IMR-90 (cell line): ENCODE measurements at regions not wholly inside any gene's neighbourhood (a gene's known extent, or its start where the extent isn't known, plus 50 kb on each side); places are given as distances from the start of the nearest gene placed in this dataset.

Source experiments
- ATAC-seq: fragments of 200-7000 bp; cut with Tn5 transposase; 2 replicates; pipeline ENCODE4 v1.9.1; 2020; ENCODE audit warnings: low read depth, mild to moderate bottlenecking, moderate library complexity
- BruUV-seq: library from RNA; stranded (reverse); fragments of 400-500 nt; replicated peaks from 2 replicates; lab custom pipeline; 2021; lab: Mats Ljungman, UMichigan
- CTCF ChIA-PET: fragments of 300-600 bp; formaldehyde crosslinking; extraction: SDS; loops from one replicate; lab custom pipeline; 2021; ENCODE audit warnings: antibody characterized with exemption; lab: Yijun Ruan, JAX
- POLR2A ChIA-PET: fragments of 300-600 bp; sonication (Branson Sonifier 250); formaldehyde crosslinking; loops from one replicate; lab custom pipeline; 2022; ENCODE audit warnings: antibody characterized with exemption; ENCODE audit not compliant: unreplicated experiment; lab: Charles Lee
- DNase-seq: peaks from one replicate; pipeline ENCODE4 v3.0.0; 2013
- H2AFZ ChIP-seq: replicated peaks from 2 replicates; pipeline ENCODE3; 2013; ENCODE audit warnings: low read length, mild to moderate bottlenecking; ENCODE audit not compliant: poor library complexity
- H2AK5ac ChIP-seq: 2 replicates; pipeline ENCODE4 v1.6.1; 2013; ENCODE audit warnings: low read depth, low read length, inconsistent platforms
- H2AK9ac ChIP-seq: replicated peaks from 2 replicates; pipeline ENCODE3; 2013; ENCODE audit warnings: mild to moderate bottlenecking, low read depth, low read length, moderate library complexity; ENCODE audit not compliant: poor library complexity
- H2BK120ac ChIP-seq: 2 replicates; pipeline ENCODE4 v1.6.1; 2013; ENCODE audit warnings: low read depth, low read length, inconsistent platforms
- H2BK15ac ChIP-seq: 3 replicates; pipeline ENCODE4 v1.6.1; 2013; ENCODE audit warnings: low read depth, low read length, inconsistent platforms
- H2BK20ac ChIP-seq: 2 replicates; pipeline ENCODE4 v1.6.1; 2013; ENCODE audit warnings: low read depth, mild to moderate bottlenecking, inconsistent platforms, low read length, moderate library complexity
- H2BK5ac ChIP-seq: 2 replicates; pipeline ENCODE4 v1.6.1; 2013; ENCODE audit warnings: mild to moderate bottlenecking, low read depth, low read length, inconsistent platforms; ENCODE audit not compliant: poor library complexity, severe bottlenecking
- H3K14ac ChIP-seq: replicated peaks from 2 replicates; pipeline ENCODE4 v1.6.1; 2013; ENCODE audit warnings: low read depth, low read length, inconsistent platforms
- H3K18ac ChIP-seq: 2 replicates; pipeline ENCODE4 v1.6.1; 2013; ENCODE audit warnings: low read depth, low read length, control low read depth
- H3K23ac ChIP-seq: 2 replicates; pipeline ENCODE4 v1.6.1; 2013; ENCODE audit warnings: low read depth, low read length, inconsistent platforms
- H3K27ac ChIP-seq: 2 replicates; pipeline ENCODE4 v1.5.1; 2013; ENCODE audit warnings: mild to moderate bottlenecking, control low read depth, low read length; ENCODE audit not compliant: insufficient read depth
- H3K27me3 ChIP-seq: 2 replicates; pipeline ENCODE4 v1.6.1; 2013; ENCODE audit warnings: low read length; ENCODE audit not compliant: control insufficient read depth, insufficient read depth
- H3K36me3 ChIP-seq: 2 replicates; pipeline ENCODE4 v1.6.1; 2013; ENCODE audit warnings: low read length, mixed read lengths; ENCODE audit not compliant: control insufficient read depth, insufficient read depth
- H3K4ac ChIP-seq: 2 replicates; pipeline ENCODE4 v1.6.1; 2013; ENCODE audit warnings: low read depth, low read length, inconsistent platforms
- H3K4me1 ChIP-seq: 2 replicates; pipeline ENCODE4 v1.6.1; 2013; ENCODE audit warnings: low read length, mixed read lengths; ENCODE audit not compliant: control insufficient read depth, insufficient read depth
- H3K4me2 ChIP-seq: 2 replicates; pipeline ENCODE4 v1.6.1; 2013; ENCODE audit warnings: low read depth, mild to moderate bottlenecking, control low read depth, low read length, moderate library complexity
- H3K4me3 ChIP-seq: 2 replicates; pipeline ENCODE4 v1.5.1; 2013; ENCODE audit warnings: low read depth, mild to moderate bottlenecking, control low read depth, low read length, moderate library complexity; ENCODE audit not compliant: insufficient read depth
- H3K56ac ChIP-seq: 2 replicates; pipeline ENCODE4 v1.6.1; 2013; ENCODE audit warnings: low read length, inconsistent platforms; ENCODE audit not compliant: insufficient read depth; ENCODE audit errors: extremely low read depth
- H3K79me1 ChIP-seq, 2 experiments: 2 replicates each; pipeline ENCODE4 v1.6.1; 2013; ENCODE audit warnings: low read length in 2 of 2, inconsistent platforms in 1 of 2, low read depth in 1 of 2
- H3K9ac ChIP-seq: 2 replicates; pipeline ENCODE4 v1.6.1; 2013; ENCODE audit warnings: low read depth, low read length, control low read depth
- H3K9me1 ChIP-seq: 2 replicates; pipeline ENCODE4 v1.6.1; 2013; ENCODE audit warnings: low read length, inconsistent platforms; ENCODE audit not compliant: insufficient read depth
- H3K9me3 ChIP-seq: 2 replicates; pipeline ENCODE4 v1.6.1; 2013; ENCODE audit warnings: low read length; ENCODE audit not compliant: control insufficient read depth, insufficient read depth
- H4K20me1 ChIP-seq: 2 replicates; pipeline ENCODE4 v1.6.1; 2013; ENCODE audit warnings: low read length, inconsistent platforms; ENCODE audit not compliant: insufficient read depth
- H4K5ac ChIP-seq: 2 replicates; pipeline ENCODE4 v1.6.1; 2013; ENCODE audit warnings: mild to moderate bottlenecking, low read depth, low read length, control low read depth
- H4K8ac ChIP-seq, 2 experiments: 2 replicates each; pipeline ENCODE4 v1.6.1; 2013; ENCODE audit warnings: low read depth in 2 of 2, low read length in 2 of 2, control low read depth in 1 of 2, inconsistent platforms in 1 of 2
- H4K91ac ChIP-seq: 2 replicates; pipeline ENCODE4 v1.6.1; 2013; ENCODE audit warnings: low read depth, low read length, inconsistent platforms; ENCODE audit not compliant: insufficient read depth
- CHD1 ChIP-seq: IDR thresholded peaks from 2 replicates; pipeline ENCODE4 v1.6.1; 2012; ENCODE audit warnings: low read depth, low read length, improper control_type of control experiment
- FOS ChIP-seq: fragments of 150-350 bp; IDR thresholded peaks from 2 replicates; pipeline ENCODE4 v1.6.1; 2016; ENCODE audit warnings: low read depth, low read length
- MAZ ChIP-seq: IDR thresholded peaks from 2 replicates; pipeline ENCODE4 v1.6.1; 2012; ENCODE audit warnings: low read depth, mild to moderate bottlenecking, low read length, improper control_type of control experiment, moderate library complexity, borderline replicate concordance
- RAD21 ChIP-seq: IDR thresholded peaks from 2 replicates; pipeline ENCODE4 v1.6.1; 2012; ENCODE audit warnings: low read length, improper control_type of control experiment
- RCOR1 ChIP-seq: IDR thresholded peaks from 2 replicates; pipeline ENCODE4 v1.6.1; 2012; ENCODE audit warnings: mild to moderate bottlenecking, low read length, improper control_type of control experiment; ENCODE audit not compliant: insufficient replicate concordance
- RFX5 ChIP-seq: IDR thresholded peaks from 2 replicates; pipeline ENCODE4 v1.8.0; 2012; ENCODE audit warnings: low read depth, mild to moderate bottlenecking, low read length, moderate library complexity
- SMC3 ChIP-seq: fragments of 150-350 bp; IDR thresholded peaks from 2 replicates; pipeline ENCODE4 v1.6.1; 2016; ENCODE audit warnings: low read depth, mild to moderate bottlenecking, antibody characterized with exemption, low read length, moderate library complexity
- WGBS, 2 experiments: methylation state at CpG; one replicate each; pipeline versions ENCODE4 v1.1.5 to v1.1.7; 2013; ENCODE audit warnings: missing lambda C conversion rate in 2 of 2; ENCODE audit not compliant: insufficient read length in 1 of 2; ENCODE audit errors: extremely low coverage in 2 of 2; 5-methylcytosine and 5-hydroxymethylcytosine counted together
- dilution Hi-C: fragments of 300-500 bp; cut with HindIII; formaldehyde crosslinking; loops from one replicate; pipeline ENCODE4 v1.14.3; 2018; ENCODE audit warnings: low sequenced_read_pairs; ENCODE audit not compliant: unreplicated experiment
- in situ Hi-C: fragments of 300-500 bp; cut with MboI; formaldehyde crosslinking; loops from 3 replicates; pipeline ENCODE4 v1.14.3; 2019; ENCODE audit warnings: low sequenced_read_pairs, inconsistent platforms, mixed read lengths
- intact Hi-C: fragments of 100-400 bp; cut with micrococcal nuclease; formaldehyde crosslinking; loops from 2 replicates; pipeline ENCODE4 v1.10.0; 2022
- TF ChIP-seq, protein P1 (sequence below): conservative IDR thresholded peaks from 2 replicates; pipeline ENCODE4 v1.5.1; 2012; ENCODE audit warnings: mild to moderate bottlenecking, low read depth, low read length, improper control_type of control experiment
- TF ChIP-seq, protein P2 (sequence below): fragments of 150-350 bp; IDR thresholded peaks from 2 replicates; pipeline ENCODE4 v1.6.1; 2016; ENCODE audit warnings: low read depth, mild to moderate bottlenecking, low read length, moderate library complexity, borderline replicate concordance

DNA sequence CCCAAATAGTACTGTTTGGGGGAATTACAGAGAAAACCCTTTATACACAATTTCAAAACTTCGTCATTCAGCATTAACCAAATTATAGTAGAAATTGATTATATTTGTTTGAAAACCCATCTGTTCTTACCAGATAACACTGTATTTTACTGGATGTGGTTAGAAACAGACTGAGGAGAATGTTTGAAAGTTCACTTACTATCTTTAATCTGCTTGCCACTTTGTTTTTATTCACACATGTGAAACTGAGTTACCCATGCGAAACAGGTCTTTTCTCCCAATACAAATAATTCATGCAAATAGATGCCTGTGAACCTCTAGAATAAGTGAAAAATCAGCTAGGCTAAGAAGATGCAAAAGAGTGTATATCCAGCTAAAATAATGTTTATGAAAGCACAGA lies 177.5 kb downstream of the NAA11 start:
- Histone ChIP-seq H3K14ac (no peak overlapping the region), H3K4me3 (no peak overlapping the region), H4K8ac (no peak overlapping the region), H4K20me1 (no peaks in the 10 kb centered on the region), H3K9me3 (no peaks in the 10 kb centered on the region), H2AK5ac (no peak overlapping the region), H2BK20ac (no peak overlapping the region), H3K18ac (no peak overlapping the region), H3K79me1 (no peaks in the 10 kb centered on the region), H3K27me3 (no peaks in the 10 kb centered on the region), H3K27ac (no peak overlapping the region), H3K56ac (no peak overlapping the region), H2AFZ (no peak overlapping the region), H4K91ac (no peak overlapping the region), H3K9ac (no peak overlapping the region), H3K9me1 (no peaks in the 10 kb centered on the region), H3K4me1 (no peaks in the 10 kb centered on the region), H3K4me2 (no peak overlapping the region), H2BK15ac (no peak overlapping the region), H3K23ac (no peak overlapping the region), H3K36me3 (no peaks in the 10 kb centered on the region), H4K5ac (no peak overlapping the region), H2BK5ac (no peak overlapping the region), H2AK9ac (no peak overlapping the region), H3K4ac (no peak overlapping the region), H2BK120ac (no peak overlapping the region)
- dilution Hi-C loops, result no loop called here
- no peak for TF ChIP-seq RFX5
- no peak for TF ChIP-seq RCOR1
- no peak for TF ChIP-seq SMC3
- TF ChIP-seq CHD1, result no peak
- no peak for TF ChIP-seq MAZ
- TF ChIP-seq, protein P1, sequence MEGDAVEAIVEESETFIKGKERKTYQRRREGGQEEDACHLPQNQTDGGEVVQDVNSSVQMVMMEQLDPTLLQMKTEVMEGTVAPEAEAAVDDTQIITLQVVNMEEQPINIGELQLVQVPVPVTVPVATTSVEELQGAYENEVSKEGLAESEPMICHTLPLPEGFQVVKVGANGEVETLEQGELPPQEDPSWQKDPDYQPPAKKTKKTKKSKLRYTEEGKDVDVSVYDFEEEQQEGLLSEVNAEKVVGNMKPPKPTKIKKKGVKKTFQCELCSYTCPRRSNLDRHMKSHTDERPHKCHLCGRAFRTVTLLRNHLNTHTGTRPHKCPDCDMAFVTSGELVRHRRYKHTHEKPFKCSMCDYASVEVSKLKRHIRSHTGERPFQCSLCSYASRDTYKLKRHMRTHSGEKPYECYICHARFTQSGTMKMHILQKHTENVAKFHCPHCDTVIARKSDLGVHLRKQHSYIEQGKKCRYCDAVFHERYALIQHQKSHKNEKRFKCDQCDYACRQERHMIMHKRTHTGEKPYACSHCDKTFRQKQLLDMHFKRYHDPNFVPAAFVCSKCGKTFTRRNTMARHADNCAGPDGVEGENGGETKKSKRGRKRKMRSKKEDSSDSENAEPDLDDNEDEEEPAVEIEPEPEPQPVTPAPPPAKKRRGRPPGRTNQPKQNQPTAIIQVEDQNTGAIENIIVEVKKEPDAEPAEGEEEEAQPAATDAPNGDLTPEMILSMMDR, result no peak
- TF ChIP-seq RAD21, result no peak
- TF ChIP-seq, protein P2, sequence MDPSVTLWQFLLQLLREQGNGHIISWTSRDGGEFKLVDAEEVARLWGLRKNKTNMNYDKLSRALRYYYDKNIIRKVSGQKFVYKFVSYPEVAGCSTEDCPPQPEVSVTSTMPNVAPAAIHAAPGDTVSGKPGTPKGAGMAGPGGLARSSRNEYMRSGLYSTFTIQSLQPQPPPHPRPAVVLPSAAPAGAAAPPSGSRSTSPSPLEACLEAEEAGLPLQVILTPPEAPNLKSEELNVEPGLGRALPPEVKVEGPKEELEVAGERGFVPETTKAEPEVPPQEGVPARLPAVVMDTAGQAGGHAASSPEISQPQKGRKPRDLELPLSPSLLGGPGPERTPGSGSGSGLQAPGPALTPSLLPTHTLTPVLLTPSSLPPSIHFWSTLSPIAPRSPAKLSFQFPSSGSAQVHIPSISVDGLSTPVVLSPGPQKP, result no peak
- TF ChIP-seq FOS, result no peak
- no peak for ATAC-seq
- ChIA-PET POLR2A (no interaction called here), CTCF (no interaction called here)
- no peak for DNase-seq
- WGBS, 2 experiments, result no CpG with 5 or more reads among the region's 2 CpGs
- in situ Hi-C loops, result no loop called here
- no TSS peak for BruUV-seq
- intact Hi-C loops, result no loop called here
